ENCODE measurements at regions not wholly inside any gene's neighbourhood (a gene's known extent, or its start where the extent isn't known, plus 50 kb on each side); places are given as distances from the start of the nearest gene placed in this dataset.

- no peak overlapping the region for H3K4me3 ChIP-seq (ENCODE audit: low read depth, low read length)
- TF ChIP-seq, protein P1, sequence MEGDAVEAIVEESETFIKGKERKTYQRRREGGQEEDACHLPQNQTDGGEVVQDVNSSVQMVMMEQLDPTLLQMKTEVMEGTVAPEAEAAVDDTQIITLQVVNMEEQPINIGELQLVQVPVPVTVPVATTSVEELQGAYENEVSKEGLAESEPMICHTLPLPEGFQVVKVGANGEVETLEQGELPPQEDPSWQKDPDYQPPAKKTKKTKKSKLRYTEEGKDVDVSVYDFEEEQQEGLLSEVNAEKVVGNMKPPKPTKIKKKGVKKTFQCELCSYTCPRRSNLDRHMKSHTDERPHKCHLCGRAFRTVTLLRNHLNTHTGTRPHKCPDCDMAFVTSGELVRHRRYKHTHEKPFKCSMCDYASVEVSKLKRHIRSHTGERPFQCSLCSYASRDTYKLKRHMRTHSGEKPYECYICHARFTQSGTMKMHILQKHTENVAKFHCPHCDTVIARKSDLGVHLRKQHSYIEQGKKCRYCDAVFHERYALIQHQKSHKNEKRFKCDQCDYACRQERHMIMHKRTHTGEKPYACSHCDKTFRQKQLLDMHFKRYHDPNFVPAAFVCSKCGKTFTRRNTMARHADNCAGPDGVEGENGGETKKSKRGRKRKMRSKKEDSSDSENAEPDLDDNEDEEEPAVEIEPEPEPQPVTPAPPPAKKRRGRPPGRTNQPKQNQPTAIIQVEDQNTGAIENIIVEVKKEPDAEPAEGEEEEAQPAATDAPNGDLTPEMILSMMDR (IDR thresholded peaks at IDR 0.05; ENCODE audit: borderline replicate concordance, insufficient read depth, low read depth, low read length) = no peak
These were observed 139.1 kb upstream of the CLINT1 start for GRCh38 chr5:157997991-157998504.

- TF ChIP-seq, protein P1 (IDR thresholded peaks at IDR 0.05; ENCODE audit: borderline replicate concordance, insufficient read depth, low read depth, low read length) = peak; percentile 80
- H3K4me3 ChIP-seq (ENCODE audit: low read depth, low read length) = no peak overlapping the region
These were observed 136.1 kb upstream of the CLINT1 start for GRCh38 chr5:157994906-157995519.

DNA sequence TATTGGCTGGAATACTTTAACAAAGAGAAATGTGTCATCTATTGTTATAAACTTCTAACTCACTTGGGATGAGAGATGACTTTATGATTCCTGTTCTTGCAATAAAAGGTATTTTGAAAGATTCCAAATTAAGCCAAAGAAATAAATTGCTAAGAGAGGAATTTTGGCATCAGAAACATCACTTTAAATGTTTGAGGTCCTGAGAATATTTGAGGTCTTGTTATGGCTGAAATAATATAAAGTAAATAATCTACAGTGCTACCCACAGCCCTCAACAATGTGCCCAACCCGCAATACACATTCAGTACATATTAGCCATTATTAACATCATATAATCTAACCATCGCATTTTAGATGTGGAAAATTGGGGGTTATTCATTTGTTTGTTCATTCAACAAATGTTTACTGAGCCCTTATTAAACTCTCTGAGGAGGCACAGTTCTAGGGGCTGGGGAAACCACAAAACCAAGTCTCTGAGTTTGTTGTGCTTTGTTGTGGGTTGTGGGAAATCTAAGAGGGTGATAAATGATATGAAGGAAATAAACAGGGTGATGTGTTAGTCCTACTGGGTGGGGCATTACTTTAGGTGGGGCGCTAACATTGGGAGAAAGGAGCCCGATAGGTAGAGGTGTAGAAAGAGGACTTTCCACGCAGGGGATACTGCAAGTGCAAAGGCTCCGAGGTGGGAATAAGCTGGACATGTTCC lies 135.2 kb upstream of the CLINT1 start:
- TF ChIP-seq, protein P1 (IDR thresholded peaks at IDR 0.05; ENCODE audit: borderline replicate concordance, insufficient read depth, low read depth, low read length) = no peak
- H3K4me3 ChIP-seq (ENCODE audit: low read depth, low read length) = no peak overlapping the region

- no peak overlapping the region for H3K4me3 ChIP-seq (ENCODE audit: low read depth, low read length)
- TF ChIP-seq, protein P1 (IDR thresholded peaks at IDR 0.05; ENCODE audit: borderline replicate concordance, insufficient read depth, low read depth, low read length) = no peak
These were observed 134.3 kb upstream of the CLINT1 start for GRCh38 chr5:157993201-157993600.

DNA sequence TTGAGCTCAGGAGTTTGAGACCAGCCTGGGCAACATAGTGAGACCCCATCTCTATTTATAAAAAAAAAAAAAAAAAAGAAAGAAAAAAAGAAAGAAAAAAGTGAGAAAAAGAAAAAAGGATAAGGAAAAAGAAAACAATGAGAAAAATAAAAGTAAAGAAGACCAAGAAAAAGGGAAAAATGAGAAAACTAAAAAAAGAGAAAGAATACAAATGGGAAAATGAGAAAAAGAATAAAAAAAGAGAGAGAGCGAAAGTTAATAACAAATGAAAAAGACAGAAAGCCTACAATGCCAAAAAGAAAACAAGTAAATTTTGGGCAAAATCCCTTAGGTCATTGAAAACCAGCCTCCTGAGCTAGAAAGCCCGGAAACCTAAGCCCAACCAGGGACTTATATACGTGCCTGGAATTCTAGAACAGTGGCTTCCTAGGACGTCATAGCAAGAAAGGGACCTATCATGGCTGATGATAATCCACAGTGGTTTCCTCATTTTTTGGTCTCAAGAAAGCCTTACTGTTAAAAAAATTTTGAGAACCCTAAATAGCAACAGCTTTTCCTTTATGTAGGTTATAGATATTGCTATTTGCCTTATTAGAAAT lies 131.7 kb upstream of the CLINT1 start:
- TF ChIP-seq, protein P1 (IDR thresholded peaks at IDR 0.05; ENCODE audit: borderline replicate concordance, insufficient read depth, low read depth, low read length) = no peak
- no peak overlapping the region for H3K4me3 ChIP-seq (ENCODE audit: low read depth, low read length)

GRCh38 chr5:157989296-157989695 lies 130.4 kb upstream of the CLINT1 start:
- TF ChIP-seq, protein P1 (IDR thresholded peaks at IDR 0.05; ENCODE audit: borderline replicate concordance, insufficient read depth, low read depth, low read length) = no peak
- H3K4me3 ChIP-seq (ENCODE audit: low read depth, low read length) = no peak overlapping the region
